Amygdala (tissue), 56 donors: ENCODE measurements at regions not wholly inside any gene's neighbourhood (a gene's known extent, or its start where the extent isn't known, plus 50 kb on each side); places are given as distances from the start of the nearest gene placed in this dataset.
A peak's percentile ranks its signal among the peaks of the same experiment; 100 is the strongest.
"Not testable (repeated sequence)": the region's sequence is repeated elsewhere in the genome, so short reads cannot be mapped to it uniquely, and the experiment has no call there.

Source experiments
- DNase-seq, 56 donors: peaks; one replicate each; lab custom pipeline; 2025; lab: John Stamatoyannopoulos, UW

- peak in 4 of 56 donors; percentile 0 to 14 (median 6) for DNase-seq
These were observed 1060.0 kb upstream of the DDX18 start for GRCh38 chr2:116754381-116755101.

GRCh38 chr2:116761864-116762263 lies 1052.6 kb upstream of the DDX18 start:
- DNase-seq, result no peak

- DNase-seq, result no peak
These were observed 1045.0 kb upstream of the DDX18 start for GRCh38 chr2:116769514-116769913.

GRCh38 chr2:116776556-116776955 lies 1037.9 kb upstream of the DDX18 start:
- no peak for DNase-seq

GRCh38 chr2:116787848-116788247 lies 1026.6 kb upstream of the DDX18 start:
- DNase-seq, result no peak

GRCh38 chr2:116802671-116803070 lies 1011.8 kb upstream of the DDX18 start:
- DNase-seq, result no peak

- DNase-seq, result no peak
These were observed 1009.6 kb upstream of the DDX18 start for GRCh38 chr2:116804901-116805300.

GRCh38 chr2:116806505-116806904 lies 1008.0 kb upstream of the DDX18 start:
- DNase-seq, result not testable (repeated sequence)

- DNase-seq, result no peak
These were observed 1005.4 kb upstream of the DDX18 start for GRCh38 chr2:116809109-116809508.

- DNase-seq, result no peak
These were observed 1004.4 kb upstream of the DDX18 start for GRCh38 chr2:116810071-116810470.

- DNase-seq, result no peak
These were observed 1003.8 kb upstream of the DDX18 start for GRCh38 chr2:116810645-116811044.

GRCh38 chr2:116819355-116819754 lies 995.1 kb upstream of the DDX18 start:
- DNase-seq, result no peak

GRCh38 chr2:116820986-116821385 lies 993.5 kb upstream of the DDX18 start:
- no peak for DNase-seq

GRCh38 chr2:116829543-116829942 lies 984.9 kb upstream of the DDX18 start:
- DNase-seq, result not testable (repeated sequence)

- DNase-seq, result no peak
These were observed 982.3 kb upstream of the DDX18 start for GRCh38 chr2:116832148-116832547.

- no peak for DNase-seq
These were observed 981.4 kb upstream of the DDX18 start for GRCh38 chr2:116833052-116833451.

- DNase-seq, result no peak
These were observed 972.3 kb upstream of the DDX18 start for GRCh38 chr2:116842164-116842563.

- no peak for DNase-seq
These were observed 954.8 kb upstream of the DDX18 start for GRCh38 chr2:116859708-116860107.

- no peak for DNase-seq
These were observed 940.5 kb upstream of the DDX18 start for GRCh38 chr2:116874021-116874420.

- no peak for DNase-seq
These were observed 937.2 kb upstream of the DDX18 start for GRCh38 chr2:116877274-116877673.

- no peak for DNase-seq
These were observed 936.5 kb upstream of the DDX18 start for GRCh38 chr2:116877944-116878343.

GRCh38 chr2:116879650-116880160 lies 934.8 kb upstream of the DDX18 start:
- DNase-seq, result no peak

- DNase-seq, result no peak
These were observed 923.3 kb upstream of the DDX18 start for GRCh38 chr2:116891191-116891590.
